Pons (tissue), 1 donor: ENCODE measurements at regions not wholly inside any gene's neighbourhood (a gene's known extent, or its start where the extent isn't known, plus 50 kb on each side); places are given as distances from the start of the nearest gene placed in this dataset.
A peak's percentile ranks its signal among the peaks of the same experiment; 100 is the strongest.

Experiments used
- DNase-seq: peaks from one replicate; pipeline ENCODE4 v3.0.0-alpha.2; 2016; ENCODE audit warnings: low spot score

DNA sequence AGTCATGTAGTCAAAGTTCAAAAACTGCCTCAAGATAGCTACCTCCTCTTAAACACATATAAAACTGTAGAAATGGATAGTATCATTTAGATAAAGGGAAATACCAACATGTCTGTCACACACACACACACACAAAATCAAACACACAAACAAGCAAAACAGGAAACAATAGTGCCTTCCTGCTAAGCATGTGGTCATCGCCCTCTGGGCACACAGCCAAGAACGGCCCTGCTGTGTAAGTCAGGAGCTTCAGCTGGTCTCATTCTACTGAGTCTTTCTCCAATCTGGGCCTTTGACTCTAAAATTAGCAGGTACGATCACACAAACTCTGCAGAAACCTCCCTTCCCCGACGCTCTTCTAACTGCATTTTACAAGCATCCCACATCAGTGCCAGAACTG is 272.2 kb upstream of the CHRNA7 start:
- DNase-seq: peak; percentile 94

GRCh38 chr15:31768055-31768454 is 262.3 kb upstream of the CHRNA7 start:
- DNase-seq: no peak

DNA sequence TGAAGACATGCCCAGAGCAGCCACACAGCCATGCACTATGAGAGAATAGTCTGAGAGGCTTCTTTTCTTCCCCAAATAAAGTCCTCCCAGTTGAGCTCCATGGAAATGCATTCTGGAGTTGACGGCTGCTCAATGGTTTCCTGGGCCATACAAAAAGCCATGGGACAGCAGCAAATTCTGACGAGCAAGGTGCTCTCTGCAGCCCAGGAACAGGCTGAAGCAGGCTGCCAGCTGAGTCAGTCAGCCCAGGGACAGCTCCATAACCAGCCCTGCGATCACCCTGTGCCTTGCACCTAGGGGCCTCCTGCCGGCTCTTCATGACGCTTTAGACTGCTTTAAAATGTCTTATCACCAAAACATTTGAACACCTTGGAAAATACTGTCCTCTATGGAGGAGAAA is 256.3 kb upstream of the CHRNA7 start:
- peak; percentile 44 for DNase-seq

DNA sequence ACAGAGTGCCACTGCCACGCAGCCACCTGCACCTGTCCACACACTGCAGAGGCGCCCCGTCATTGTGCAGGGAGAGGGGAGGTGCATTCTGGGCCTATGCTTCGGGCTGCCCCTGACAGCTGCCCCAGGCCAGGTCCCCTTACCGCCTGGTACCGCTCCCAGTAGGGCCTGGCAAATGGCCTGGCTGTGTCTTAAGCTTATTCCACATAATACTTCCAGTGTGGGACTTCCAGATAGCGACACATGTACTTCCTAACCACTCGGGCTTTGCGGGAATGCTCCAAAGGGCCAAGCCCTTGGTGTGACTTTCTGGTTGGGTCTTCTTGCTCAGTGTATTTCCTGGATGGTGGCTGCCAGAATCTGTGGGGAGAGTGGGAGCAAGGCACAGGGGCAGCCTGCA is 254.3 kb upstream of the CHRNA7 start:
- peak; percentile 78 for DNase-seq

DNA sequence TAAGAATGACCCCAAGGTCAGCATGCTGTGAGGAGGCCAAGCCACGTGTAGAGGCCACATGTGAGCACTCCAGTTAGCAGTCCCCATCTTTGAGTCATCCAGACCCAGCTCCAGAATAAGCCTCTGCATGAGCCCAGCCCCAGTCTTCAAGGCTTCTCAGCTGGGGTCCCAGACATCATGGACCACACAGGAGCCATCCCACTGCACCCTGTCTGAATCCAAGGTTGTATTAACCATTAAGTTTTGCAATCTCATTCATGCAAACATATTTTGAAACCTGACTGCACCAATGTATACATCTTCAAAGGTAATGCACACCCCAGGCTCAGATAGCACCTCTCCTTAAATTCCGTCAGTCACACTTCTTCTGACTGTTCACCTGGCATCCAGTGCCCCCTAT is 249.1 kb upstream of the CHRNA7 start:
- DNase-seq: no peak

GRCh38 chr15:31782016-31782783 is 248.1 kb upstream of the CHRNA7 start:
- no peak for DNase-seq

- DNase-seq: no peak
Measured at GRCh38 chr15:31782951-31783350, 247.4 kb upstream of the CHRNA7 start.

DNA sequence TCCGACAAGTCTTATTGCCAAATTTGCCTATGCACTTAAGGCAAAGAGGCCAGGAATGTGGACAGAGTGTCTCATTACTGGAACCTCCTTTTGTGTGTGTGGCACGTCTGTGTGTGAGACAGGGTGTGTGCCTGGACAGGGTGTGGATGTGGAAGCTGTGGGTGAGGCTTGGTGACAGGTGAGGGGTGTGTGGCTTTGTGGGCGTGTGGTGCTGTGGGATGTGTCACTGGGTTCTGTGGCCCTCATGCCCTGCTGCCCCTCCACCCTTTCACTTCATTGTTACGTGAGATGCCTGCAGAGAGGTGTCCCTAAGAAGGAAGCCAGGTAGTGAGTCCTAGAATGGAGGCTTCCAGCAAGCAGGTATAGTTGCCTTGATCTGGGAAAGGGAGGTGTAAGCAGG is 244.0 kb upstream of the CHRNA7 start:
- no peak for DNase-seq

DNA sequence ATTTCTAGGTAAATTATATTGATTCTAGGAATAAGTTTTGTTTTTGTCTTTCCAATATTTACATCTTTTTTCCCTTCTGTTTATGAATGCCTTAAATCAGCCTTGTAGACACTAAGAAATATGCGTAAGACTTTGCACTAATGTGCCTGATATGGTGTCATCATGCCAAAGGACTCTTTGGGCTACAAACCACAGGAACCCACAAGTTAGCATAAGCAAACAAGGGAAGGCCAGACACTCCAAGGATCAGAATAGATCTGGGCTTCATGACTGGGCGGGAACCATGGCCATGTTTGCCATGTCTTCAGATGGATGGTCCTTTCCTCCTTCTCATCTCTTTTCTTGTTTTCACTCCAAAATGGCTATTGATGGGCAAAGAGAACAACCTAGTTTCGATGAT is 242.2 kb upstream of the CHRNA7 start:
- no peak for DNase-seq

DNA sequence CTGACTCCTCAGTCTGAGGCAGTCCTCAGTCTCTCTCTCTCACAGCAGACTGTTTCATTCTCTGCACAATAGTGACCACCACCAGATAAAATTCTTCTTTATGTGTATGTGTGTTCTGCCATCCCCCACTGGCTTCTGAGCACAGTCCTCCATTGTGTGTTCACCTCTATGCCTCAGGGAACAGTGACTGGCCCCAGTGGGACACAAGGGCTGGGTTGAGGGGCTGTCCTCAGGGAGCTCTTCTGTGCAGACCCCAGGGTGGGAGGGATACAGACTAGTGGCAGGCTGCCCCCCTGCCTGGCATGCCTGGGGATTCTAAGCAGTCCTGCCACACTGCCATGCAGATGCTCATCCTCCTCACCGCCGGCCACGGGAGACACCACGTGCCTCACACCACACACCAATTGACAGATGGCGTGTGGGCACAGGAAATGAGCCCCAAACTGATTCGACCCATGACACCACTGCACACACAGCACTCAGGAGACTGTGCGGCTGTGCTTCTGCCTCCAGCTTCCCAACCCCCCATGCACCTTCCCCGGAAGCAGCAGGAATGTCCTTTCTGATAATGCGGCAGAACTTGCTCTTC is 237.6 kb upstream of the CHRNA7 start:
- no peak for DNase-seq

GRCh38 chr15:31799319-31799714 is 231.0 kb upstream of the CHRNA7 start:
- DNase-seq: no peak

- no peak for DNase-seq
Measured at GRCh38 chr15:31799715-31800321, 230.5 kb upstream of the CHRNA7 start.

DNA sequence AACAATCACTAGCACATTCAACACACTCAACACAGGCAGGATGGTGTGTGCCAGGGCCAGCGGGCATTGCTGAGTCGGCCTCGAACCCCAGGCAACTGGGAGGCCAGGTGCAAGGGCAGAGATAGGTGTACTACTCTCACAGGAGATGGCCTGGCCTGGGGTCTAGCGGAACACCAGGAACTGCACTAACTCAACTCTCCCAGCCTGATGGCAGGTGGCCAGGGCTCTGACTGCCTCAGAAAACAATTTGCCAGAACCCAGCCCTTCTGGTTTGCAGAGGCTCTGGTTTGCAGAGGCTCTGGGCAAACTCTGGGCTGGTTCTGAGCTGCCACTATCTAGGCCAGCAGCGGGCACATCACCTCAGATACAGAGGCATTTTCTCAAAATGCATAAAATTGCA is 229.2 kb upstream of the CHRNA7 start:
- peak; percentile 59 for DNase-seq

DNA sequence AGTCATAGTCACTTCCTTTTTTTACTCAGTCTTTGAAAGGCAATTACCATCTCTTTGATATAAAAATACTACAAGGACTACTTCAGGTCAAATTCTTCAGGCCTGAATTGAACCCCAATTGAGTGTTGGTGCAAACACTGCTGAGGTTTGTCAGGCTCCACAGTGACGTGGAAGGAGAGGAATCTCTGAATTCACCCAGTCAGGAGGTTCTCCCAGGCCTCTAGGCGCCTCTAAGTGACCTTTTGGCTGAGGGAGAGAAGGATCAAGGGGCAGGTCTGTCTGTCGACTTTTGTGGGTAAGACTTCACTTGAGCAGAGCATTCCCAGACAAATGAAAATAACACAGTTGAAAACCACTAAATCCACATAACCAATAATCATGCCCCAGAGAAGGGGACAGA is 227.6 kb upstream of the CHRNA7 start:
- DNase-seq: no peak

GRCh38 chr15:31803388-31803884 is 226.9 kb upstream of the CHRNA7 start:
- DNase-seq: no peak

- DNase-seq: no peak
Measured at GRCh38 chr15:31805090-31805662, 225.1 kb upstream of the CHRNA7 start.

- DNase-seq: no peak
Measured at GRCh38 chr15:31806106-31806505, 224.2 kb upstream of the CHRNA7 start.

- DNase-seq: peak; percentile 77
Measured at GRCh38 chr15:31811641-31812040, 218.7 kb upstream of the CHRNA7 start.

DNA sequence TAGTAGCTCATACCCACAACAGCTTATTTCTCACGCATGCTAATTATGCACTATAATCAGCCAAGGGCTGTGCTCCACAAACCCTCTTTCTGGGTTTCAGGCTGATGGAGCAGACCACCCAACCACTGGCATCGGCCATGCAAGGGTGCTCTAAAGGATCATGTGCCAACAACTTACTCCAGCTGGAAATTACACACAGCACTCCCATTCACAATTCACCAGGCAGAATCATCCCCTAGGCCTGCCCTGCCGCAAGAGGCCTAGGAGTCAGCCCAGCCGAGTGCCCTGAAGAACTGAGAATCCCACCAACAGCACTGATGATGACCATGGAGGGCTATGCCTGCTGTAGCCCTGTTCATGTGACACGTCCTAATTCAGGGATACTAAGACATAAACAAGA is 216.2 kb upstream of the CHRNA7 start:
- DNase-seq: peak; percentile 78

GRCh38 chr15:31815411-31816155 is 214.7 kb upstream of the CHRNA7 start:
- no peak for DNase-seq

GRCh38 chr15:31822463-31822862 is 207.9 kb upstream of the CHRNA7 start:
- no peak for DNase-seq

- peak; percentile 82 for DNase-seq
Measured at GRCh38 chr15:31824024-31824423, 206.3 kb upstream of the CHRNA7 start.
